GM23248 (cell line): ENCODE measurements at regions not wholly inside any gene's neighbourhood (a gene's known extent, or its start where the extent isn't known, plus 50 kb on each side); places are given as distances from the start of the nearest gene placed in this dataset.

Experiments
- EZH2 ChIP-seq: fragments of 200-600 bp; sonication (generic); IDR thresholded peaks from 2 replicates; pipeline ENCODE4 v1.6.1; 2018; ENCODE audit warnings: antibody characterized with exemption, mild to moderate bottlenecking; ENCODE audit not compliant: insufficient read depth, poor library complexity, severe bottlenecking
- EZH2phosphoT487 ChIP-seq: fragments of 200-600 bp; sonication (generic); IDR thresholded peaks from 2 replicates; pipeline ENCODE4 v1.6.1; 2018; ENCODE audit warnings: antibody characterized with exemption, moderate library complexity, mild to moderate bottlenecking, low read depth; ENCODE audit not compliant: insufficient read depth

DNA sequence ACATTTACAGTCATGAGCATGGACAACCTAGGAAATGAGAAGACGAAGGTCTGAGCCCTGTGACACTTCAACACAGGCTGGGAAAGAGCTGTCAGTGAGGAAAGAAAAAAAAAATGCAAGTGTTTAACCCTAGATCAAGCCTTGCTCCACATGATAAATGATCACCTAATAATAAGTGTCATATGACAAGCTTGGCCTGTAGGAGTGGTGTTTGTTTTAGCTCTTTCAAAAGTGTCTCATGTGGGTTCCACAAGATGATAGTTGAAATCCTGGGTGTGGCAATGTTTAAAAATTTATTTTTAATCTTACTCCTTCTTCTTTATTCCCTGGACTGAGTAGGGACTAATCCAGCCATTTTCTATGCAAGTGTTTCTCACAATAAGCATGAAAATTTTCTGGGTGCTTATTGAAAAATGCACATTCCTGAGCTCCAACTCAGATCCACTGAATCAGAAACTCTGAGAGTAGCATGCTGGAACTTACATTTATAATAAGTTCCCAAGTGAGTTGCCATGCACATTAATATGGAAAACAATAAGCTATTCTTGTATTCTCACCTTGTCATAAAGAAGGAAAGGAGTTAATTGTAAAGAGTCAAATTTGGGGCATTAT is 138.3 kb downstream of the AREG start:
- TF ChIP-seq EZH2 (no peak), EZH2phosphoT487 (no peak)
